Endodermal cell (in vitro differentiated cells): ENCODE measurements at regions not wholly inside any gene's neighbourhood (a gene's known extent, or its start where the extent isn't known, plus 50 kb on each side); places are given as distances from the start of the nearest gene placed in this dataset.
A peak's percentile ranks its signal among the peaks of the same experiment; 100 is the strongest.

Experiments used
- DNase-seq: peaks from one replicate; pipeline ENCODE4 v3.0.0-alpha.2; 2017
- H3K27ac ChIP-seq: 2 replicates; pipeline ENCODE4 v1.5.1; 2013; ENCODE audit warnings: mild to moderate bottlenecking, low read depth, low read length, moderate library complexity
- H3K27me3 ChIP-seq: 2 replicates; pipeline ENCODE4 v1.6.1; 2013; ENCODE audit warnings: mild to moderate bottlenecking, low read length, moderate library complexity; ENCODE audit not compliant: insufficient read depth, control insufficient read depth, poor library complexity, severe bottlenecking
- H3K36me3 ChIP-seq: 2 replicates; pipeline ENCODE4 v1.7.0; 2013; ENCODE audit warnings: mild to moderate bottlenecking, low read length, moderate library complexity; ENCODE audit not compliant: control insufficient read depth, insufficient read depth
- H3K4me1 ChIP-seq: one replicate; pipeline ENCODE4 v1.7.0; 2013; ENCODE audit warnings: low read length; ENCODE audit not compliant: control insufficient read depth, insufficient read depth
- H3K4me3 ChIP-seq: 2 replicates; pipeline ENCODE4 v1.5.1; 2013; ENCODE audit warnings: mild to moderate bottlenecking, low read length, moderate library complexity
- H3K9ac ChIP-seq: 2 replicates; pipeline ENCODE4 v1.6.1; 2013; ENCODE audit warnings: mild to moderate bottlenecking, low read length, moderate library complexity; ENCODE audit not compliant: poor library complexity, severe bottlenecking; ENCODE audit errors: extremely low read depth
- H3K9me3 ChIP-seq: 2 replicates; pipeline ENCODE4 v1.6.1; 2013; ENCODE audit warnings: mild to moderate bottlenecking, low read length, moderate library complexity; ENCODE audit not compliant: control insufficient read depth
- H3K27ac Mint-ChIP-seq: 2 replicates; pipeline ENCODE4 v1.8.0; 2020; ENCODE audit warnings: mixed read lengths
- H3K27me3 Mint-ChIP-seq: 2 replicates; pipeline ENCODE4 v1.8.0; 2021; ENCODE audit warnings: mild to moderate bottlenecking, mixed read lengths; ENCODE audit not compliant: insufficient read depth
- H3K36me3 Mint-ChIP-seq: 2 replicates; pipeline ENCODE4 v1.8.0; 2020; ENCODE audit warnings: low read depth, mixed read lengths
- H3K4me1 Mint-ChIP-seq: 2 replicates; pipeline ENCODE4 v1.8.0; 2020; ENCODE audit warnings: mixed read lengths
- H3K4me3 Mint-ChIP-seq: 2 replicates; pipeline ENCODE4 v1.8.0; 2020; ENCODE audit warnings: mild to moderate bottlenecking, moderate library complexity, mixed read lengths
- H3K9me3 Mint-ChIP-seq: 2 replicates; pipeline ENCODE4 v1.8.0; 2020; ENCODE audit warnings: mild to moderate bottlenecking, mixed read lengths
- WGBS, 2 experiments: methylation state at CpG; one replicate each; pipeline versions ENCODE4 v1.1.5 to v1.1.7; 2013; ENCODE audit warnings: missing lambda C conversion rate in 2 of 2, mixed read lengths in 1 of 2; ENCODE audit not compliant: insufficient coverage in 1 of 2, insufficient read length in 1 of 2; 5-methylcytosine and 5-hydroxymethylcytosine counted together
- TF ChIP-seq, protein P1 (sequence below): fragments of 200-600 bp; sonication (generic); conservative IDR thresholded peaks from 2 replicates; pipeline ENCODE4 v1.5.0; 2021; ENCODE audit warnings: antibody characterized with exemption, mild to moderate bottlenecking

DNA sequence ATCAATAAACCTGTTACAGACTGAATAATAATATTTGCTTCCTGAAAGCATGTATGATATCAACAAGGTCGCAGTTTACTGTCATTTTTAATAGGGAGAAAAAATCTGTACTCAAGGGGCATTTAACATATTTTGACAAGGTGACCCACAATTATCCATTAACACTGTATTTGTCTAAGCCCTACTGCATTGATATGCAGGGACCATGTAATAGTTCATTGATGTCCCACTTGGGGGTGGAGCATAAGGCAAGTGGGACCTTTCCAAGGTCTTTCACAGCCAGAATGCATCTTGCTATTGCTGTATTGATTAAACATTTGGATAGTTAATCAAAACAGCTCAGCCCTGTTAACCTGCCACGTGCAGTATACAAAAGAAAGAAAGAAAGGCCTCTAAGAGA, 502.0 kb downstream of the NR2F1-AS1 start:
- Mint-ChIP-seq H3K27me3 (no peaks in the 10 kb centered on the region), H3K27ac (no peak overlapping the region), H3K36me3 (no peaks in the 10 kb centered on the region), H3K9me3 (no peaks in the 10 kb centered on the region), H3K4me1 (no peaks in the 10 kb centered on the region), H3K4me3 (no peak overlapping the region)
- Histone ChIP-seq H3K9ac (no peak overlapping the region), H3K27ac (no peak overlapping the region), H3K27me3 (no peaks in the 10 kb centered on the region), H3K4me3 (no peak overlapping the region), H3K9me3 (no peaks in the 10 kb centered on the region), H3K4me1 (no peaks in the 10 kb centered on the region), H3K36me3 (no peaks in the 10 kb centered on the region)
- WGBS, 2 experiments = 100% methylated on average over 2 of the region's 2 CpGs; no CpG with 5 or more reads in 1 of the 2 experiments
- no peak for DNase-seq
- TF ChIP-seq, protein P1, sequence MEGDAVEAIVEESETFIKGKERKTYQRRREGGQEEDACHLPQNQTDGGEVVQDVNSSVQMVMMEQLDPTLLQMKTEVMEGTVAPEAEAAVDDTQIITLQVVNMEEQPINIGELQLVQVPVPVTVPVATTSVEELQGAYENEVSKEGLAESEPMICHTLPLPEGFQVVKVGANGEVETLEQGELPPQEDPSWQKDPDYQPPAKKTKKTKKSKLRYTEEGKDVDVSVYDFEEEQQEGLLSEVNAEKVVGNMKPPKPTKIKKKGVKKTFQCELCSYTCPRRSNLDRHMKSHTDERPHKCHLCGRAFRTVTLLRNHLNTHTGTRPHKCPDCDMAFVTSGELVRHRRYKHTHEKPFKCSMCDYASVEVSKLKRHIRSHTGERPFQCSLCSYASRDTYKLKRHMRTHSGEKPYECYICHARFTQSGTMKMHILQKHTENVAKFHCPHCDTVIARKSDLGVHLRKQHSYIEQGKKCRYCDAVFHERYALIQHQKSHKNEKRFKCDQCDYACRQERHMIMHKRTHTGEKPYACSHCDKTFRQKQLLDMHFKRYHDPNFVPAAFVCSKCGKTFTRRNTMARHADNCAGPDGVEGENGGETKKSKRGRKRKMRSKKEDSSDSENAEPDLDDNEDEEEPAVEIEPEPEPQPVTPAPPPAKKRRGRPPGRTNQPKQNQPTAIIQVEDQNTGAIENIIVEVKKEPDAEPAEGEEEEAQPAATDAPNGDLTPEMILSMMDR = no peak

DNA sequence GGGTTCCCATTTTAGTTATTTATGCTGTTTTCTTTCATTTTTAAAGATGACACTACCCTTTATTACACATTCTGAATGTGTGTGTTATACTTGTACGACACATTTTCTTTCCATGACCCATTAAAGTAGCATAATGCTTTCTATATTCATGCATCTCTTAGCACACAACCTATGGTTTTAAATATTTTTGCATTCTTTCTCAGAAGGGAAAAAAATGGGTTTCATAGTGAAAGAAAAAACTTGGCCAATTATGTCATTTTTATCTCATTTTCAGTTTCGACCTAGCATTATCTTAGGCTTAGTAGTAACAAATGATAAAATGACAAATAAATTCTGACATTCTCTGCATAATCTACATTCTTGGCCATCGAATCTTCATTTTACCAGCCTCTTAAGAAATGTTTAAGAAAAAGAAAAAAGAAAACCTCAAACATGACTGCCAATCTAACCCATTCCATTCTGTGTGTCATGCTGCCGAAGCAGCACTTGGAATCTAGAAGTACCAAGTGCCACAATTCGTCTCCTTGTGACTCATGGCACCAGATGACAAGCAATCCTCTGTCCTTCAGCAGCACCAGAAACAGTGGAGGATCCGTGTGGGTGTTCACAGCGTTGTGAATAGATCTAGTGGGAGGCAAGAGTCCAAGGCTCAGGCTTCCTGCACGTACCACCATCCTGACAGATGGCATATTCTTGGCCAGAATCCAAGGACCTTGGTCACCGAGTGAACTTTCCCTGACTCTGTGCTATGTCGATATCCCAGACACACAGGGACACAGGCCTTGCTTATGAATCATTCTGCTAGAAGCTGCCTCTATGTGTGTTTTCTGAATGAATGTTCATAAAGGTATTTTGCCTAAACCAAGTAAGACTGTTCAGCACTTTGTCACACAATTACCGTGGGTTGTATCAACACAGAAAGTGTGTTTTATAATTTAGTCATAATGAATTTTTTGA, 502.7 kb downstream of the NR2F1-AS1 start:
- no peak overlapping the region for H3K27ac ChIP-seq
- H3K4me3 ChIP-seq = no peak overlapping the region
- no peak for DNase-seq
- H3K36me3 ChIP-seq = no peaks in the 10 kb centered on the region
- H3K9me3 Mint-ChIP-seq = no peaks in the 10 kb centered on the region
- 83 to 85% methylated on average over 2 to 10 of the region's 11 CpGs for WGBS, 2 experiments
- TF ChIP-seq, protein P1 = no peak
- no peaks in the 10 kb centered on the region for H3K36me3 Mint-ChIP-seq
- H3K27me3 Mint-ChIP-seq = no peaks in the 10 kb centered on the region
- H3K4me1 Mint-ChIP-seq = no peaks in the 10 kb centered on the region
- no peaks in the 10 kb centered on the region for H3K9me3 ChIP-seq
- H3K27ac Mint-ChIP-seq = no peak overlapping the region
- no peak overlapping the region for H3K4me3 Mint-ChIP-seq
- no peaks in the 10 kb centered on the region for H3K27me3 ChIP-seq
- H3K4me1 ChIP-seq = no peaks in the 10 kb centered on the region
- H3K9ac ChIP-seq = no peak overlapping the region

DNA sequence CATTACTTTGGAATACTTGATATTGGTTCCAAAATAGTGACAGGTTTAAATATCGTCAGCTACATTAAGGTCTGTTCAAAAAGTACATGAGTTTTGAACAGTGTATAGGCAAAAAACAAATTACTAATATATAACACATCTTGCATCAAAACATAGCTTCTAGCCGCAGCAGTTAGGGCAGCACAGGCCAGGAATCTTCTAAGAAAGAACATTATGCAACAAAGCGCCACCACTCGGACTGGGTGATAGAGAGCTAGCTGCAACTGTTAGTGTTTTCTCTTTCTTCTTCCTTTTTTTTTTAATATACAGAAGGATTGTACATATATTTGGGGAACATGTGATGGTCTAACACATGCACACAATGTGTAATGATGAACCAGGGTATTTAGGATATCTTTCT, 504.5 kb downstream of the NR2F1-AS1 start:
- Mint-ChIP-seq H3K27me3 (no peaks in the 10 kb centered on the region), H3K36me3 (no peaks in the 10 kb centered on the region), H3K9me3 (no peaks in the 10 kb centered on the region), H3K4me3 (no peak overlapping the region), H3K4me1 (no peaks in the 10 kb centered on the region), H3K27ac (no peak overlapping the region)
- TF ChIP-seq, protein P1 = no peak
- H3K27me3 ChIP-seq = no peaks in the 10 kb centered on the region
- no peaks in the 10 kb centered on the region for H3K4me1 ChIP-seq
- H3K9me3 ChIP-seq = no peaks in the 10 kb centered on the region
- no peak overlapping the region for H3K9ac ChIP-seq
- H3K4me3 ChIP-seq = no peak overlapping the region
- H3K27ac ChIP-seq = no peak overlapping the region
- H3K36me3 ChIP-seq = no peaks in the 10 kb centered on the region
- 100% methylated on average over 2 to 4 of the region's 4 CpGs for WGBS, 2 experiments
- peak; percentile 32 for DNase-seq
